ENCODE measurements at regions not wholly inside any gene's neighbourhood (a gene's known extent, or its start where the extent isn't known, plus 50 kb on each side); places are given as distances from the start of the nearest gene placed in this dataset.

DNA sequence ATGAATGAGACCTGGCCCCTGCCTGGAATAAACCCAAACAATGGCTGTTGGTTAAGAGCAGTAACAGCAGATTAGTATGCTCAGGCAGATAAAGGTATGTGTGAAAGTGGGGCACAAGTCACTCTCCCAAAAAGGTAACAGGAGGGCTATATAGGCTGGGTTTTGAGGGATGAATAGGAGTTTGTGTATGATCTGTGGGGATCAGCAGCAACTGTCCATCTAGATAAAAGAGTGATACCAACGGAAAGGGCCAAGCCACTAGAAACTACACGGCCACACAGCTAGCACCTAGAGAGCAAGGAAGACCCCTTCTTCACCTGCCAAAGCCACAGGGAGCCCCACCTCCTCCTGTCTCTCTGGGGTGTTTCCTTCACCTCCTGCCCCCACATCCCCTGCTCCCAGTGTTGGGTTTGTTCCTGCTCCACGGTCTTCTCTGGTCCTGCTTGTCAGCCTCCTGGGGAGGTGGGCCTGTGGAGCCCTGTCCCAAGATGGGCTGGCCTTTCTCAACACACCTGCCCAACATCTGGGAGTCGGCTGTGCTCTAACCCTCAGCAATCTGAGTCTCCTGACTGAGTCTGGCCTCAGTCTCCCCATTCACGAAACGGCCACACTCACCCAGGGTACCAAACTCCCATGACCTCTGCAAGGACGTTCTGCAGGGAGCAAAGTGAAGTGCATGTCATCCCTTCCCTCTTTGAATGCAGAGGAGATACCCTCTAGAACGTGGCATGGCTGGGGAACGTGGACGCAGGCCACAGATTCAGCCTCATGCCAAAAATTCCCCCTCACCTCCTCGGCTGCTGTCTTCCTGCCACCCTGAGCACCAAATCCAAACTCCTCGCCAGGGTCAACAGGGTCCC, 108.2 kb downstream of the NCOR2 start:
- no peak for DNase-seq (ENCODE audit: low spot score)

DNA sequence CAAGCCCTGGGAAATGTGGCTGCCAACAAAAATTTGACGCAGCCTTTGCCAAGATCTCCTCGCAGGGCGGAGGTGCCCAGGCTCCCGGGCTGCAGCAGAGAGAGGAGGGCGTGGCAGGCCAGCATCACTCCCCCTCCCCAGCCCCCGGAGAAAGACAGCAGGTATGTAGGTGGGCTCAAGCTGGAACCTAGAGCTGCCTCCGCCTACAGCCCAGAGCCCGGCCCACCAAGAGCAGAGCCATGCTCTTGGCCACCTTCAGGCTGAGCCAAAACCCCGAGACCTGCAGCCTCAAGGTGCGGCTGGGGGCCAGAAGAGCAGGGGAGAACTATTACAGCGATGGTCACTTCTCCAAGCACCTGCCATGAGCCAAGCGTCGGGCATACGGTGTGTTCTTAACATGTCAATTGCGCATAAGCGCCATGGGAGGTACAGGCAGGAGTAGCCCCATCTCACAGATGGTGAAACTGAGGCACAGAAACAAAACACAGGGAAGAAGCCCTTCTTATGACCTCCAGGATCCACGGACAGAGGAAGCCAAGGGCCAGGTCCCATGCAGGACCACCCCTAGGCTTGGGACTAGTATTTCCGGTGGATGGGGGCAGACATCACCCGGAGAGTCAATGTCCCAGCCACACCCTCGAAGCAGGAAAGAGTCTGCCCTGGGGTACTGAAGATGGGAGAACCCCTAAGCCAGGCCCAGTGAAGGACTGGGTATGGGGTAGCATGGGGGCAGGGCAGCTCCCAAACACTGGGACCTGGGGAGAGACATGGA, 109.0 kb downstream of the NCOR2 start:
- no peak for DNase-seq (ENCODE audit: low spot score)

DNA sequence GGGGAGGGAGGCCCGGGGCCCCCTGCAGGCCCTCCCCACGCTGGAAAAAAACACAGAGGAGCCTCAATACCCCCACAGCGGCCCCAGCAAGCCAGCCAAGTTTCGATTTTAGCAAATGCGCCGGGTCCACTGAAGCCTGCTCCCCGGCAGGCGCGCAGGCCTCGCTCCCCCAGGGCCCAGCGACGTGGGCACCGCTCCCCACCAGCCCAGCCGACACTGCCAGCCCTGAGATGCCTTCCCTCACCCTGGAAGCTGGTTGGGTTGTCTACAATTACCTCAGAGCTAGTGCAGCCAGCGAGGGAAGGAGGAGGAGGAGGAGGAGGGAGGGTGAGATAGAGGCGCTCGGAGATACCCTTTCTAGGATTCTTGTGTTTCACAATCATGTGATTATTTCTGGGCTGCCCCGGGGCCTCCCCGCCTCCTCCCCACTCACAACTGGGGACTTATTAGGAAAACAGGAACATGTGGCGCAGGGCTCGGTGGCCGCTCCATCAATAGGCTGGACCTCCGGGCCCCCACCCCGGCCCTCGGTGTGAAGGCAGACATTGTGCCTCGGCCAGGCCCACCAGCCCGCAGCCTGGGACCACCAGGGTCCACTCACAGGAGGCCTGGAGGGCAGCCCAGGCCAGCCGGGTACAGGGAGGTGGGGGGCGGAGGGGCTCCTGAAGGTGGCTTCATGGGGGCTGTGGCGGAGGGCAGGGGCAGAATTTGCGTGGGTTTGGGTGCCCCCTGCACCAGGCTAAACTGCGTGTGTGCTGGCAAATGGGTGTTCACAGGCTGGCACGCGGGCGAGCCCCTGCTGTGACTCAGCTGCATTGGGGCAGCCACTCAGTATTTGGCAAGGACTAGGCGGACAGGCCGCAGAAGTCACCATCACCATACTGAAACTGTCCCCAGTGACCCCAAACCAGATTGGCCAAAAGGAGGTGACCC, 109.9 kb downstream of the NCOR2 start:
- DNase-seq (ENCODE audit: low spot score): peak; percentile 87

DNA sequence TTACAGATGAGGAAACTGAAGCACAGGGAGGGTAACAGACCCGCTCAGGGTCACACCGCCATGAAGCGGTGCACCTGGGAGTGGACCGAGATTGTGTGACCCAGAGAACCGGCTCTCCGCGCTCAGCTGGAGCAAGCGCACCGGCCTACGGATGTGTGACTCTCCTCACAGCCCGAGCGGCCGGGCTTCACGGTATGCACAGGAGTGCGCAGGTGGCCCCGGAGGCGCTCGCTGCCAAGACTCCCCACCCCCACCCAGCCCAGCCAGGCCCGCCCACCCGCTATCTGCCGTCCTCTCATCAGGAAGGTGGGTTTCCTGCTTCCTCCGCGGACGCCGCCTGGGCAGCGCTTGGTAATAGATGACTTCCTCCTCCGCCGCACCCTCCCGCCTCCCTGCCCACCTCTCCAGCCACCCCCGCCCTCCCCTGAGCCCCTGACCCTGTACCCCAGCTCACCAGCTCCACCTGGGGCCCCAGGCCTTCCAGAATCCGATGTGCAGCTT, 110.7 kb downstream of the NCOR2 start:
- no peak for DNase-seq (ENCODE audit: low spot score)

DNA sequence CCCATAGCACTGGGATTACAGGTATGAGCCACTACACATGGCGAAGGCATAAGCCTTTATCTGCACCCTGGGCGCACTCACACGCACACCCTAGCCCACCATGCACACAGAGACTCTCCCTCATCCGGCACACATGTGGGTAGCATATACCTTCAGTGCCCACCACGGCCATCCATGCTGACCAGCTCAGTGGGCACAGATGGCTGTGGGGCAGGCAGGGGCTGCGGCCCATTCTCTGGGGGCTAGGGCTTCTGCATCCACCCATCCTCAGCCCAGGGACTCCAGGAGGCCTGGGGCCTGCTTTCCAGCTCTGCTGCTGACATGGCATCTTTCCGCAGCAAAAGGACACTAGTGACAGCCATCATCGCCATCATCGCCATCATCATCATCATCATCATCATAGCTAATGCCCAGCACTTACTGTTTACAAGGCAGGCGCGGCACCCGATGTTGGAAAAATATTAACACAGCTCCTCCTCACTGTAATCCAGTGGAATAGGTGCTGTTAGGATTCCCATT, 111.2 kb downstream of the NCOR2 start:
- DNase-seq (ENCODE audit: low spot score): no peak

DNA sequence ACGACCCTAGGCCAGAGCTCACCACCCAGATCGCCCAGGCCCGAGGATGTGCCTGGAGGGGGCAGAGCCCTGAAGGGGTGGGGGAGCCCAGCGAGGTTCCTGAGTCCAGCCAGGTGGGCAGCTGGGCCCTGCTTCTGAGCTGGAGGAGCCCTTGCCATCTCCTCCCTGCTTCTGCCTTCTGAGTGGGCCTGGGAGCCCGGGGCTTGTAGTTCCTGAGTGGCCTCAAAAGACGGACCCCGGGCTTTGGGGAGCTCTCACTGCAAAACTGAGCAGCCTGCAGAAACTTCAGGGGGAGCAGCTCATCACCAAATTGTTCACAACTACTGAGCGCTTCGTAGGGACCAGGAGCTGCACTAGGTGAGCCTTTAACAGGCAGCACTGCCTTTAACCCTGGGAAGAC, 112.1 kb downstream of the NCOR2 start:
- DNase-seq (ENCODE audit: low spot score): no peak

DNA sequence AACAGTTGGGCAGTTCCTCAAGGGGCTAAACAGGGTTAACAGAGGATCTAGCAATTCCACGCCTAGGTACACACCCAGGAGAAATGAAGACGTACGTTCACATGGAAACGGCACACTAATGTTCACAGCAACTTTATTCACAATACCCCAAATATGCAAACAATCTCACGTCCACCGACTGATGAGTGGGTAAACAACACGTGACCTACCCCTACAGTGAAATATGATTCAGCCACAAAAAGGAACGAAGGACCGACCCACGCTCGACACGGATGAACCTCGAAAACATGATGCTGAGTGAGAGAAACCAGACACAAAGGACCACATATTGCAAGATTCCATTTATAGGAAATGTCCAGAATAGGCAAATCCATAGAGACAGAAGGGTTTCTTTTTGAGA, 112.7 kb downstream of the NCOR2 start:
- DNase-seq (ENCODE audit: low spot score): no peak

DNA sequence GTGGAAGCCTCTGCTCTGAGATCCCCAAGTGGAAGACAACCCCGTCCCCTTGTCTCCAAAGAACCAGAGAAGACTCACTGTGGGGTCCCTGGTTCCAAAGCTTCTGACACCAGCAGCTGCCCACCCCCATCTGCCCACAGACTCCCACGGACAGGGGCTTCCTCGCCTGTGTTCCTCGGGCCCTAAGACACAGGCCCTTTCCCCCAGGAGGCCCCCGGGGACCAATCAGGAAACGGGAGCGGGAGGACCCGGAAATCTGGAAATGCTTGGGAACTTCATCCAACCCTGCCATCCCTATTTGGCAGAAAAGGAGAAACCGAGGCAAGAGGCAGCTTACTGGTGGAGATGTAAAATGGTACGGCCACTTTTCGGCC, 113.1 kb downstream of the NCOR2 start:
- DNase-seq (ENCODE audit: low spot score): no peak

DNA sequence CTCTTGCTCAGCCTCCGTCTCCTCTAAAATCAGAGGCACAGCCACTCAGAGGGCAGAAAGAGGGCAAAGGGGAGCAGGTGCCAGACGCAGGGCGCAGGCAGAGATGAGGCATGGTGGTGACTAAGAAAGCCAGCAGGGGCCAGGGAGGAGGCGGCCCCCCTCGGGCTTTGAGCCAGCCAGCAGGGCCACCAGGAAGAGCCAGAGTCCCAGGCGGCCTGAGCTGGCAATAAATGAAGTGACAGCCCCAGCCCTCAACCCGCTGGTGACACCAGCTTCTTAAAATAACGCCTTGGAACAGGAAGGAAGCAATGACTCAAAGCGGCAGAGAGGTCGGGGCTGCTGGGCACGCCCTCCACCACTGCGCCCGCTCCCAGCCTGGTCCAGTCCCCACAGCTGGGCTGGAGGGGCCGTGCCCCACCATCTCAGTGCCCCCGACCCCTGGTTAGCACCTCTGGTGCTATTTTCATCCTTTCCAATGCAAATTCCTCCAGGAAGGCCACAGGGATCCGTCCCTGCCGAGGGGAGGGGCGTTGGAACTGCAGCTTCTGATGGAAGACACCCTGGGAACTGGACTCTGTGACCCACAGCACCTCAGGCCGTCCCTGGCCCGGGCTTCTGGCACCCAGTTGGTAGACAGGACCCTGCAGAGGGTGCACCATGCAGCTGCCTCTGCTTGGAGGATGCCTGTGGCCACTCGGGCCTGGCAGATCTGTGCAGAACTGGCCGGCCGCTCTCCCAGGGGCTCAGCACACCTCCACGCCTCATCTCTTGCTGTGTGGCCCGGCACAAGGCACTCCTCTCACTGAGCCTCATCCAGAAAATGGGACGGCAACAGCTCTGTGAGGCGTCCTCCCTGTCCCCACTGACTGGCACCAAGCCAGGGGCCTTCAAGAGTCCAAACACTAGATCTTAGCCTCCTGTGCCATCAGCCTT, 113.7 kb downstream of the NCOR2 start:
- peak; percentile 81 for DNase-seq (ENCODE audit: low spot score)

DNA sequence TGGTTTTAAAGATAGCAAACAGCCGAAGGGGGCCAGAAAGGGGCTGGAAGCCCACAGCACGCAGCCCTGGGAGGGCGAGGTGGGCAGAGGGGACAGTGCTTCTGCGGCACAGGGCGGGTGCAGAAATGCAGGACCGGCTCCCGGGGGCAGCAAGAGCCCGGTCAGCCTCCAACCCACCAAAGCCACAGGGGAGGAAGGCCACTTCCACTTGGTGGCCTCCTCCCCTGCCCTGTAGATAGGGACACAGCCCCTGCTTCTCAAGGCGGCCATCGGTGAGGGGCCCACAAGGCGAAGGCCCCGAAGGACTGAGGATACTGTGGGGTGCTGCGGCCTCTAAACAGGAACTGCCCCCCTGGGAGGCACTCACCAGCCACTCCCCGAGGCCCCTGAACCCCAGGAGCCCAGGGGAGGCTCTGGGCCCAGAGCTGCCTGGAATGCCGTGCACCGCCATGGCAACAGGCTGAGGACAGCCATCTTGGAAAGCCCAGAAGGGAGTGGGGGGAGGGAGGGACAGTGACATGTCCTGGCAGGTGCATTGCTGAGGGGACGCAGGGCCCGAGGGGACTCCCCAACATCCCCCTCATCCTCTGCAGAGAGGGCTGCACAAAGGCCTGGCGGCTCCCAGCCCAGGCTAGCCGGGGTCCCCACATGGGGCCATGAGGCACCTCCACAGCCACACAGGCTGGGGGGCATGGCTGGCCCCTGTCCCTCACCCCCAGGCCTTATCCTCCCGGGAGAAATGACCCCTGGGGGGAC, 114.7 kb downstream of the NCOR2 start:
- DNase-seq (ENCODE audit: low spot score): no peak

DNA sequence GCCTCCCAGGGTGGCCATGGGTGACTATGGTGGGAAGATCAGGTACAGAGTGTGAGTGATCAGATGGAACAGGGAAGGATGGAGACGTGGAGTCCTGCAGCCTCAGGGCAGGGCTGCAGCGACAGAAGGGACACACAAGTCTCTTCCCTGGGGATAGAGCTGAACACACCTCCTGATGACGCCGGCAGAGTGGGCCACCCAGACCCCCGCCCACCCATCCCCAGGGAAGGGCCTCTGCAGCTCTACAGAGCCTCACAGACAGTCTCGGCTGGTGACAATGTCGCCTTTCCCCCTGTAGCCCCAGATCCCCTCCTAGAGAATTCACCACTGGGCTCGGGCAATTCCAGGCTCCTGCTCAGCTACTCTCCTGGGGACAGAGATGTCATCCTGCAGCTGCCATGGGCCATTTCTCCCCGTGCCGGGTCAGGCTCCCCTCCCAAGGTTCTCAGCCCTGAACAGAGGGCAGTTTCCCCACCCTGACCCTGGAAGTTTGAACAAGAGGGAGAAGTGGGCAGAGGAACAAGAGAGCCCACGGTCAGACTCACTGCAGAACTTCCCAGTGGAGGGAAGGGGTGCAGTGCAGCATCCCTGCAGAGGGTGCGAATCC, 115.7 kb downstream of the NCOR2 start:
- DNase-seq (ENCODE audit: low spot score): no peak

DNA sequence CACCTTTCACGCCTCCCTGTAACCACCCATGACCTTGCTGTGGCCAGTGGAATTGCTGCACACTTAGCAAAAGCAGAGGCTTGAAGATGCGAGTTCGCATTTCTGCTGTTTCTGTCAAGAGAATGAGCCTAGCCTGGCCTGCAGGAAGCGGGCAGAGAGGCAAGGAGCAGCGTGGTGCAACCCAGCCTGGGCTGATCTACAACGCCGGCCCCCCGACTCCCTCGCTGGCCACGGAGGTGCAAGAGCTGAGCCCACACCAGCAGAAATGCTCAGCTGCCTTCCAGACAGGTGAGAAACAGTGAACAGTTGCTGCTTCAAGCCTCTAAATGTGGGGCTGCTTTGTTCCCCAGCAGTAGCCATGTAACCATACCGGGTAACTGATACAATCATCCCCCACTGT, 116.4 kb downstream of the NCOR2 start:
- DNase-seq (ENCODE audit: low spot score): no peak

DNA sequence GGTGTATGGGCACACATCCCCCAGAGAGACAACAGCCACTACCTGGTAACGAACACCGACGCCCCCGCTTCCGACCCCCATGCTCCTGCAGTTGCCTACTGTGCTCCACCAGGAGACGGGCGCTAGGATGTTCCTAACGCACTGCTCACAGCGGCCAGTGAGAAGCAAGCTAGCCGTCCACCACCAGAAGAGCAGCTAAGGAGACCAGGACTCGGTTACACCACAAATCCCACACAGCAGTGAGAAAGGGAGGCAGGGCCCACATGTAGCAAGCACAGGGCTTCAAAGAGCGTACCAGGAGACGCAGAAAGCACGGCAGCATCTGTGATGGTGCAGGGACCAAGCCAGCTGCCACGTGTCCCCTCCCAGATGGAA, 117.0 kb downstream of the NCOR2 start:
- DNase-seq (ENCODE audit: low spot score): no peak

DNA sequence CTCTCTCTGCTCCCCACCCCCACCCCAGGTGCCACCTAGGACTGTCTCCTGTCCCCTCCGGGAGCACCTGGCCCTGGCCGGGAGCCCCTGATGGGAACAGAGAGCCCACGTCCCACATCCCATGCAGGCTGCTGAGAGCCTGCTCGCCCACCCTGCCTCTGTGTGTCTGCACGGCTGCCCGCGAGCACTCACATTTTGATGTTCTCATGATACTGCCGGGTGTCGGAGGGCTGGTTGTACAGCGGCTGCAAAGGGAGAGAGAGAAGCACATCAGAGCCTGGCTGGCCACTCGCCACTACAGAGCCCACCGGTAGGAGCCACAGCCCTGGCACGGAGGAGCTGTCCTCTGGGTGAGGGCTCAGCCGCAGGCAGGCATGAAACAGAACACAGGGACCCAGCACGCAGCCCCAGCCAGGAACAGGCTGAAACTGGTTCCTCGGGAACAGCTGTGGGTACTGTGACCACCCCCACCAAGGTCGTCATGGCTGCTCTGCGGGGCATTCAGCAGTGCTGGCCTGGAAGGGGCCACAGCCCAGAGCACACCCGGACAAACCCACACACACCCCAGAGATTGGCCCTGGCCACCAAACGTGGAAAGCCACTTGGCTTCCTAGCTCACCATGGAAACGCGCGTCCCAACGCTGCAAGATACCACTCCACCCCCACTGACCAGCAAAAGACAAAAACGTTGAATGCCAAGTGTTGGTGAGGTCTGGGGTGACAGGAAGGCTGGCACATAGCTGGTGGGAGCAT, 117.6 kb downstream of the NCOR2 start:
- no peak for DNase-seq (ENCODE audit: low spot score)

DNA sequence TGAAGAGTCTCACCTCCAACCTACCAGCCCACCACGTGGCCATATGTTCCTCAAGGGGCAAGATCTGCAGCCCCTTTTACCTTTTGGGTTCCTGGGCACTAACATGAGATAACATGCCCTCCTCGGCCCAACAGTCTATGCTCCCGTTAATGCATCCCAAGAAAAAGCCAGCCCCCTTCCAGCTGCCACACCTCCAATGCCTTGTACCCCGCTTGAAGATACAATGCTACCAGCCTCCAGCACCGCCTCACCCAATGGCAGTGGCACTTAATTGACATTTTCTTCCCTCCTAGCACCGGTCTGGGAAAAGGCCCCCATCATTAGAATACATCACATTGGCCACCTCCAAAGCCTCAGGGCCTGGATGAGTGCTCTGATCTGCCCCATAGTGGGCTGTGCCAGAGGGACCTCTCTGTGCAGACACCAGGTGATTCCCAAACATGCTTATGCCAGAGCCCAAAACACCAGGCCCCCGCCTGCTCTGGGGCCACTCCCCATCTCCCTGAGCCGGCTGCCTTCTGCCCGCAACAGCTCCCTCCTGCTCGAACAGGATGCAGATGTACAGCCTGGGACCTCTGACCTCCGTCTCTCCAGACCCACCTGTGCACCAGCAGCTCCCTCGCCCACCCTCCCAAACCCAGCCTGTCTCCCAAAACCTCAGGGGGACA, 118.3 kb downstream of the NCOR2 start:
- DNase-seq (ENCODE audit: low spot score): no peak

DNA sequence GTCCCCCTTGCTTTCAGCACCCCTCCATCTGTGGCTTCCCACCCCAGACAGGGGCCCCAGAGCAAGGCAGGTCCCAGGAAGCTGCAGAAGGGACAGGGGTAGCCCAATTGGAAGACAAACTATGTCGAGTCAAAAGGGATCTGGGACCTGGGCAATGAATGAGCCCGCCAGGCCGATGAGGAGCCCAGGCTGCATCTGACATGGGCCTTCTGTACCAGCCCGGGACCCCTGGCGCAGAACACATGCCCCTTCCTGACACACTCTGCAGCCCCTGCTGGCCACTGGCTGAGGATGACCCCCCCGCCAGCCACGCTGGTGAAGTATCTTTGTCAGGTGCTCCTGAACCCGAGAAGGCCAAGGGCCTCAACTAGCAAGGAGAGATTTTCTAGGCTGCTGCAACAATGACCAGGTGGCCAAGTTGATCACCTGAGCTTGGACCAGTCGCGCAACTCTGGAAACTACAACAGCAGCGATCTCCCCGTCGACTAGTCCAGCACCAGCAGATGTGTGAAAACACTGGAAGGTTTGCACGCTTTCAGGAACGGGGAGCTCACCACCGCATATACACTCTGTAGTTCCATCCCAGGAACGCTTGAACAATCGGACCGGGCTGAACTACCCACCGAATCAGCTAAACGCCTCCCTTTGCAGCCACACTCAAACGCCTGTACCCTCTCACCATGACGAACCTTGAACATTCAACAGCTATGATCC, 119.0 kb downstream of the NCOR2 start:
- DNase-seq (ENCODE audit: low spot score): no peak

DNA sequence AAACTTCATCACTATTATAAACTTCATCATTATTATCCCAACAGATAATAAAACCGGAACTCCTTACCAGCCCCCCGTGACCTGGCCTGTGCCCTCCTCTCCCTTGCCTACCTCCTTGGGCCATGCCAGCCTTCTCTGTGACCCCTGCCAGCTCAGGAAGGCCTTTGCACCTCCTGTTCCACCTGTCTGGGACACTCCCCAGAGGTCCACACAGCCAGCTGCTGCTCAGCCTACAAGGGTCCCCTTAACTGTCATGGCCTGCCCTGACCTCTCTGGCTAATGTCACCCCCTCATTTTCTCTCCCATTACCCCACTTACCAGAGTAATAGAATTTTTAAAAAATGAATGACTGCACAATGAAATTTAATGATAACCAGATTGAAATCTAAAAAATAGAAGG, 121.0 kb downstream of the NCOR2 start:
- no peak for DNase-seq (ENCODE audit: low spot score)

DNA sequence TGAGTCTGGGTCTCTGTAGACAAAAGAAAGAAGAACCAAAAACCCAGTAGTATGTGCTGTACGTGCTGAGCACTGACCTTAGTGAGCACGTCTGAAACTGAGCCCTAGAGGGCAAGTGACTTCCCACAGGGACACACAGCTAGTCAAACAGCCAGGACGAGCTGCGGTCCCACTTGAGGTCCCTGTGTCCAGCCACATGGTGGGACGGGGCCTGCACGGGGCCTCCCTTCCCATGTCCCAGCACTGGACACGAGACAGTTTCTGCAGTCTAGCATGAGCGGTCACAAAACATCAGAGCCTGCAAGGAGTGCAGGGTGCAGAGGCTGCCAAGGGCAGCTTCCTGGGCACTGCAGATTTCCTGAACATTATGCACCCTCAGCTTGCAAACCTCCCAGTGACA, 121.6 kb downstream of the NCOR2 start:
- no peak for DNase-seq (ENCODE audit: low spot score)
